Hepatocyte (in vitro differentiated cells): ENCODE measurements at regions not wholly inside any gene's neighbourhood (a gene's known extent, or its start where the extent isn't known, plus 50 kb on each side); places are given as distances from the start of the nearest gene placed in this dataset.

Experiments used
- CTCF ChIP-seq: fragments of 200-600 bp; sonication (generic); IDR thresholded peaks from 2 replicates; pipeline ENCODE4 v1.5.1; 2016; ENCODE audit warnings: antibody characterized with exemption, mild to moderate bottlenecking; ENCODE audit not compliant: poor library complexity
- EZH2 ChIP-seq: fragments of 200-600 bp; sonication (generic); IDR thresholded peaks from 2 replicates; pipeline ENCODE4 v1.6.1; 2016; ENCODE audit warnings: antibody characterized with exemption, mild to moderate bottlenecking, borderline replicate concordance

GRCh38 chr1:9449110-9449627, 90.1 kb upstream of the SLC25A33 start:
- no peak for TF ChIP-seq CTCF
- TF ChIP-seq EZH2, result no peak
